OCI-LY3 (cell line): ENCODE measurements at regions not wholly inside any gene's neighbourhood (a gene's known extent, or its start where the extent isn't known, plus 50 kb on each side); places are given as distances from the start of the nearest gene placed in this dataset.

Experiments used
- H2AFZ ChIP-seq: fragments of 200-600, 300-600 bp; shearing (Covaris generic); 2 replicates; pipeline ENCODE4 v1.6.0; 2014; ENCODE audit warnings: antibody characterized with exemption, low read depth, low read length
- H3K27ac ChIP-seq: fragments of 200-600, 300-600 bp; sonication (generic); 2 replicates; pipeline ENCODE4 v1.5.1; 2014; ENCODE audit warnings: mild to moderate bottlenecking, low read length, moderate library complexity, mixed read lengths
- H3K27me3 ChIP-seq: fragments of 200-600, 300-600 bp; sonication (generic); 2 replicates; pipeline ENCODE4 v1.6.1; 2014; ENCODE audit warnings: low read depth, low read length, mixed read lengths
- H3K36me3 ChIP-seq: fragments of 200-600, 300-600 bp; sonication (generic); replicated peaks from 2 replicates; pipeline ENCODE3; 2014; ENCODE audit warnings: low read depth, low read length, mixed read lengths
- H3K4me1 ChIP-seq: fragments of 300-600, 200-600 bp; sonication (generic); 2 replicates; pipeline ENCODE4 v1.6.1; 2014; ENCODE audit warnings: low read length, mixed read lengths
- H3K4me2 ChIP-seq: fragments of 200-600, 300-600 bp; sonication (generic); 2 replicates; pipeline ENCODE4 v1.6.1; 2014; ENCODE audit warnings: low read length, mixed read lengths
- H3K4me3 ChIP-seq: fragments of 300-600, 200-600 bp; sonication (generic); 2 replicates; pipeline ENCODE4 v1.5.1; 2014; ENCODE audit warnings: antibody characterized with exemption, mild to moderate bottlenecking, low read length, moderate library complexity
- H3K79me2 ChIP-seq: fragments of 300-600, 200-600 bp; shearing (Covaris generic); 2 replicates; pipeline ENCODE4 v1.6.1; 2014; ENCODE audit warnings: mild to moderate bottlenecking, low read length, mixed read lengths
- H3K9ac ChIP-seq: fragments of 300-600, 200-600 bp; shearing (Covaris generic); 2 replicates; pipeline ENCODE4 v1.6.0; 2014; ENCODE audit warnings: mild to moderate bottlenecking, low read length, moderate library complexity
- H3K9me3 ChIP-seq: fragments of 200-600, 300-600 bp; shearing (Covaris generic); 2 replicates; pipeline ENCODE4 v1.6.1; 2014; ENCODE audit warnings: low read length, mixed read lengths; ENCODE audit not compliant: insufficient read depth
- H4K20me1 ChIP-seq: fragments of 200-600, 300-600 bp; sonication (generic); 2 replicates; pipeline ENCODE4 v1.6.1; 2016; ENCODE audit warnings: low read length, mixed read lengths; ENCODE audit not compliant: insufficient read depth
- CTCF ChIP-seq: fragments of 200-600, 300-600 bp; sonication (generic); IDR thresholded peaks from 2 replicates; pipeline ENCODE4 v1.5.1; 2014; ENCODE audit warnings: antibody characterized with exemption, low read length, low read depth
- EZH2phosphoT487 ChIP-seq: fragments of 200-600 bp; shearing (Covaris generic); IDR thresholded peaks from 2 replicates; pipeline ENCODE4 v1.6.1; 2018; ENCODE audit warnings: antibody characterized with exemption, mixed run types, low read depth

GRCh38 chr19:22545751-22546150 is 88.4 kb upstream of the ZNF492 start:
- no peak overlapping the region for H3K4me3 ChIP-seq
- no peaks in the 10 kb centered on the region for H3K4me1 ChIP-seq
- H3K27ac ChIP-seq, result no peak overlapping the region
- H3K36me3 ChIP-seq, result no peaks in the 10 kb centered on the region
- H3K4me2 ChIP-seq, result no peak overlapping the region
- no peaks in the 10 kb centered on the region for H3K79me2 ChIP-seq
- H3K9me3 ChIP-seq, result peaks cover 19% of the 10 kb centered on the region; the same call in 1 of the 2 replicates
- H3K9ac ChIP-seq, result no peak overlapping the region
- H3K27me3 ChIP-seq, result no peaks in the 10 kb centered on the region
- H4K20me1 ChIP-seq, result no peaks in the 10 kb centered on the region
- TF ChIP-seq EZH2phosphoT487 (no peak), CTCF (peak; percentile 54)
- no peak overlapping the region for H2AFZ ChIP-seq

- H2AFZ ChIP-seq, result no peak overlapping the region
- H3K9ac ChIP-seq, result no peak overlapping the region
- no peaks in the 10 kb centered on the region for H3K79me2 ChIP-seq
- H3K4me3 ChIP-seq, result no peak overlapping the region
- H3K4me1 ChIP-seq, result no peaks in the 10 kb centered on the region
- H3K36me3 ChIP-seq, result no peaks in the 10 kb centered on the region
- H3K27ac ChIP-seq, result no peak overlapping the region
- H3K4me2 ChIP-seq, result no peak overlapping the region
- H3K9me3 ChIP-seq, result peaks cover 6% of the 10 kb centered on the region
- no peaks in the 10 kb centered on the region for H3K27me3 ChIP-seq
- no peaks in the 10 kb centered on the region for H4K20me1 ChIP-seq
- TF ChIP-seq CTCF, result no peak
- no peak for TF ChIP-seq EZH2phosphoT487
Observed at GRCh38 chr19:22533761-22534160, 100.4 kb upstream of the ZNF492 start.

GRCh38 chr19:22532388-22533300 is 101.5 kb upstream of the ZNF492 start:
- Histone ChIP-seq H3K79me2 (no peaks in the 10 kb centered on the region), H3K9ac (no peak overlapping the region), H3K4me1 (no peaks in the 10 kb centered on the region), H3K27me3 (no peaks in the 10 kb centered on the region), H3K36me3 (no peaks in the 10 kb centered on the region), H3K27ac (no peak overlapping the region), H4K20me1 (no peaks in the 10 kb centered on the region), H2AFZ (no peak overlapping the region), H3K4me3 (no peak overlapping the region), H3K9me3 (peaks cover 6% of the 10 kb centered on the region), H3K4me2 (no peak overlapping the region)
- TF ChIP-seq EZH2phosphoT487 (no peak), CTCF (no peak)

GRCh38 chr19:22530042-22530441 is 104.1 kb upstream of the ZNF492 start:
- Histone ChIP-seq H3K79me2 (no peaks in the 10 kb centered on the region), H3K4me1 (no peaks in the 10 kb centered on the region), H3K36me3 (no peaks in the 10 kb centered on the region), H2AFZ (no peak overlapping the region), H3K27me3 (no peaks in the 10 kb centered on the region), H4K20me1 (no peaks in the 10 kb centered on the region), H3K4me2 (no peak overlapping the region), H3K9ac (no peak overlapping the region), H3K9me3 (peaks cover 6% of the 10 kb centered on the region; the same call in 1 of the 2 replicates), H3K4me3 (no peak overlapping the region), H3K27ac (no peak overlapping the region)
- TF ChIP-seq CTCF, result no peak
